ENCODE measurements at regions not wholly inside any gene's neighbourhood (a gene's known extent, or its start where the extent isn't known, plus 50 kb on each side); places are given as distances from the start of the nearest gene placed in this dataset.
A peak's percentile ranks its signal among the peaks of the same experiment; 100 is the strongest.

GRCh38 chr17:13961265-13961664 is 108.0 kb upstream of the COX10 start:
- Histone ChIP-seq H3K36me3 (no peaks in the 10 kb centered on the region), H3K27ac (no peak overlapping the region), H3K9me3 (no peaks in the 10 kb centered on the region), H3K4me3 (no peak overlapping the region), H3K4me1 (peaks cover 0 to 9% (median 0%) of the 10 kb centered on the region in 9 donors), H3K27me3 (peaks cover 0 to 10% (median 0%) of the 10 kb centered on the region in 7 donors)
- ATAC-seq = no peak
- WGBS, 2 donors = 81 to 85% methylated on average over 4 of the region's 4 CpGs
- intact Hi-C loops (cut with DNase I) = no loop called here
- TF ChIP-seq CTCF (IDR thresholded peaks at IDR 0.05) = no peak
- no peak for DNase-seq

GRCh38 chr17:13962716-13963240 is 106.5 kb upstream of the COX10 start:
- Histone ChIP-seq H3K27me3 (peaks cover 0 to 10% (median 0%) of the 10 kb centered on the region in 7 donors), H3K4me1 (peaks cover 0 to 9% (median 0%) of the 10 kb centered on the region in 9 donors), H3K27ac (no peak overlapping the region), H3K9me3 (no peaks in the 10 kb centered on the region), H3K4me3 (no peak overlapping the region), H3K36me3 (no peaks in the 10 kb centered on the region)
- 70 to 74% methylated on average over 2 of the region's 2 CpGs for WGBS, 2 donors
- intact Hi-C loops (cut with DNase I) = no loop called here
- no peak for TF ChIP-seq CTCF (IDR thresholded peaks at IDR 0.05)
- ATAC-seq (no peak), DNase-seq (no peak)

GRCh38 chr17:13967416-13967815 is 101.9 kb upstream of the COX10 start:
- ATAC-seq = peak in 1 of 8 donors; percentile 33
- Histone ChIP-seq H3K36me3 (no peaks in the 10 kb centered on the region), H3K27ac (no peak overlapping the region), H3K27me3 (peaks cover 0 to 10% (median 0%) of the 10 kb centered on the region in 7 donors), H3K9me3 (no peaks in the 10 kb centered on the region), H3K4me1 (peaks cover 0 to 9% (median 0%) of the 10 kb centered on the region in 9 donors), H3K4me3 (no peak overlapping the region)
- TF ChIP-seq CTCF (IDR thresholded peaks at IDR 0.05) = no peak
- WGBS, 2 donors = 80 to 82% methylated on average over 7 of the region's 7 CpGs
- intact Hi-C loops (cut with DNase I) = no loop called here
- no peak for DNase-seq

- no peaks in the 10 kb centered on the region for H3K9me3 ChIP-seq
- no peak for DNase-seq
- intact Hi-C loops (cut with DNase I) = no loop called here
- no peak overlapping the region for H3K4me3 ChIP-seq
- H3K4me1 ChIP-seq = no peaks in the 10 kb centered on the region
- ATAC-seq = no peak
- no peak overlapping the region for H3K27ac ChIP-seq
- no peak for TF ChIP-seq CTCF (IDR thresholded peaks at IDR 0.05)
- 84% methylated on average over 5 of the region's 5 CpGs for WGBS, 2 donors
- H3K36me3 ChIP-seq = no peaks in the 10 kb centered on the region
- H3K27me3 ChIP-seq = no peaks in the 10 kb centered on the region
Measured at GRCh38 chr17:13970531-13970930, 98.8 kb upstream of the COX10 start.
